Endothelial cell of umbilical vein (primary cell): ENCODE measurements at regions not wholly inside any gene's neighbourhood (a gene's known extent, or its start where the extent isn't known, plus 50 kb on each side); places are given as distances from the start of the nearest gene placed in this dataset.

Source experiments
- BruUV-seq: library from RNA; stranded (reverse); fragments of 400-500 nt; replicated peaks from 2 replicates; lab custom pipeline; 2021; lab: Mats Ljungman, UMichigan
- CTCF ChIA-PET: fragments of 300-600, 350-600 bp; sonication (Branson Sonifier 250); formaldehyde crosslinking; loops from one replicate; lab custom pipeline; 2021; ENCODE audit warnings: antibody characterized with exemption, inconsistent platforms; lab: Charles Lee
- POLR2A ChIA-PET: fragments of 300-600, 350-600 bp; sonication (Branson Sonifier 250); formaldehyde crosslinking; loops from one replicate; lab custom pipeline; 2021; ENCODE audit warnings: antibody characterized with exemption, inconsistent platforms; lab: Charles Lee
- DNase-seq: peaks from one replicate; pipeline ENCODE4 v3.0.0-alpha.2; 2011; ENCODE audit warnings: low read depth, low spot score
- FAIRE-seq: peaks from 2 replicates; lab custom pipeline; 2011; peaks lifted over from hg19 to GRCh38; lab: Jason Lieb, UNC
- H2AFZ ChIP-seq: 2 replicates; pipeline ENCODE4 v1.6.0; 2012; ENCODE audit warnings: low read depth, low read length, control low read depth, inconsistent platforms
- H3K27ac ChIP-seq: 2 replicates; pipeline ENCODE4 v1.5.1; 2011; ENCODE audit warnings: low read depth, mild to moderate bottlenecking, control low read depth, low read length, moderate library complexity; ENCODE audit not compliant: insufficient read depth
- H3K27me3 ChIP-seq, 2 experiments: 2 replicates each; pipeline versions ENCODE4 v1.6.0 to v1.6.1; 2011; ENCODE audit warnings: low read length in 2 of 2, mixed read lengths in 1 of 2; ENCODE audit not compliant: control insufficient read depth in 2 of 2, insufficient read depth in 2 of 2
- H3K36me3 ChIP-seq, 2 experiments: 2 replicates in 1 of 2; 3 replicates in 1 of 2; pipeline ENCODE4 v1.5.1; 2011; ENCODE audit warnings: low read length in 2 of 2, mild to moderate bottlenecking in 1 of 2, moderate library complexity in 1 of 2; ENCODE audit not compliant: control insufficient read depth in 2 of 2, insufficient read depth in 2 of 2; ENCODE audit errors: extremely low read depth in 1 of 2
- H3K4me1 ChIP-seq: 3 replicates; pipeline ENCODE4 v1.5.1; 2011; ENCODE audit warnings: mild to moderate bottlenecking, low read length; ENCODE audit not compliant: control insufficient read depth, insufficient read depth; ENCODE audit errors: extremely low read depth
- H3K4me2 ChIP-seq: 2 replicates; pipeline ENCODE4 v1.6.1; 2011; ENCODE audit warnings: low read length, control low read depth, mixed read lengths; ENCODE audit not compliant: insufficient read depth
- H3K4me3 ChIP-seq, 3 experiments: fragments of 200-600 bp in 1 of 3; sonication (generic), shearing (Covaris generic) in 1 of 3; replicated peaks in 1 of 3; 2 replicates each; pipeline ENCODE4 v1.5.1; 2011 to 2016; ENCODE audit warnings: control low read depth in 3 of 3, low read length in 3 of 3, mild to moderate bottlenecking in 2 of 3, inconsistent platforms in 1 of 3, low read depth in 1 of 3, moderate library complexity in 1 of 3; ENCODE audit not compliant: insufficient read depth in 1 of 3
- H3K79me2 ChIP-seq: 2 replicates; pipeline ENCODE4 v1.6.0; 2012; ENCODE audit warnings: low read length, inconsistent platforms; ENCODE audit not compliant: control insufficient read depth, insufficient read depth
- H3K9ac ChIP-seq: replicated peaks from 2 replicates; pipeline ENCODE3; 2011; ENCODE audit warnings: low read length, control low read depth; ENCODE audit not compliant: insufficient read depth; ENCODE audit errors: extremely low read depth
- H3K9me1 ChIP-seq: replicated peaks from 3 replicates; pipeline ENCODE4 v1.6.0; 2011; ENCODE audit warnings: mild to moderate bottlenecking, low read length; ENCODE audit not compliant: control insufficient read depth, insufficient read depth; ENCODE audit errors: extremely low read depth
- H3K9me3 ChIP-seq: replicated peaks from 2 replicates; pipeline ENCODE4 v1.5.1; 2012; ENCODE audit warnings: low read length, inconsistent platforms; ENCODE audit not compliant: control insufficient read depth, insufficient read depth
- H4K20me1 ChIP-seq: replicated peaks from 2 replicates; pipeline ENCODE3; 2011; ENCODE audit warnings: mild to moderate bottlenecking, low read length; ENCODE audit not compliant: control insufficient read depth, insufficient read depth; ENCODE audit errors: extremely low read depth
- EZH2 ChIP-seq: IDR thresholded peaks from 2 replicates; pipeline ENCODE4 v1.6.1; 2012; ENCODE audit warnings: borderline replicate concordance, low read depth, mild to moderate bottlenecking, moderate library complexity, low read length, inconsistent platforms; ENCODE audit not compliant: severe bottlenecking
- FOS ChIP-seq: IDR thresholded peaks from 2 replicates; pipeline ENCODE4 v1.6.1; 2011; ENCODE audit warnings: mild to moderate bottlenecking, low read length, moderate library complexity, borderline replicate concordance; ENCODE audit not compliant: insufficient read depth
- JUN ChIP-seq: IDR thresholded peaks from 2 replicates; pipeline ENCODE4 v1.6.1; 2011; ENCODE audit warnings: borderline replicate concordance, low read depth; ENCODE audit not compliant: insufficient read length, insufficient read depth
- MYC ChIP-seq: IDR thresholded peaks from one replicate; pipeline ENCODE4 v1.6.1; 2011; ENCODE audit warnings: mild to moderate bottlenecking, low read depth, low read length
- POLR2A ChIP-seq: IDR thresholded peaks from 2 replicates; pipeline ENCODE4 v1.6.1; 2012; ENCODE audit warnings: low read depth, mild to moderate bottlenecking, control low read depth, low read length
- POLR2AphosphoS5 ChIP-seq: IDR thresholded peaks from 2 replicates; pipeline ENCODE4 v1.6.1; 2012; ENCODE audit warnings: low read depth, mild to moderate bottlenecking, control low read depth, low read length, moderate library complexity; ENCODE audit not compliant: insufficient read depth
- dilution Hi-C: fragments of 300-500 bp; cut with MboI; formaldehyde crosslinking; loops from one replicate; pipeline ENCODE4 v1.15.0; 2019; ENCODE audit warnings: low sequenced_read_pairs; ENCODE audit not compliant: extremely low pct_ligation_motif_present
- intact Hi-C: fragments of 100-400 bp; cut with micrococcal nuclease; formaldehyde crosslinking; loops from one replicate; pipeline ENCODE4 v1.10.0; 2022
- TF ChIP-seq, protein P1 (sequence below): IDR thresholded peaks from 2 replicates; pipeline ENCODE4 v1.6.1; 2011; ENCODE audit not compliant: insufficient read depth, insufficient read length
- TF ChIP-seq, protein P2 (sequence below), 2 donors: IDR thresholded peaks; 1 replicate in 1 of 2; 2 replicates in 1 of 2; pipeline ENCODE4 v1.5.1; 2011; ENCODE audit warnings: low read length in 2 of 2, mild to moderate bottlenecking in 2 of 2, moderate library complexity in 2 of 2, control low read depth in 1 of 2, inconsistent platforms in 1 of 2, low read depth in 1 of 2; ENCODE audit not compliant: insufficient read depth in 1 of 2; ENCODE audit errors: extremely low read depth in 1 of 2

DNA sequence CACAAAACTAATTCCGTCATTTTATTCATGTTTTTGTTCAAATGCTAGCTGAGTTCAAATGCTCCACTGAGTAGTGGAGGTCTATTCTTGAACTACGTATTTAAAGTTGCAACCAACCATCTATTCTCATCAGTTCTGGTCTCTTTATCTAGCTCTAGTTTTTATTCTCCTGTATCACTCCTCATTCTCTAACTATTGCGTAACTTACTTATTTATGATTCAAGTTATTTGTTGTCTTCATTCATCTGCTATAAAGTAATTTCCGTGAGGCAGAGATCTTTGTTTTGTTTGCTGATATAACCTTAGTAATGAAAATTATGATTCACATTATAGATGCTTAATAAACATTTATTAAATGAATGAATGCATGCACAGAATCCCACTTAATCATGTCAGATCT is 221.6 kb upstream of the ASCC3 start:
- intact Hi-C loops: no loop called here
- CTCF ChIA-PET: no interaction called here

More for the DNA sequence above, 221.6 kb upstream of the ASCC3 start:
- Histone ChIP-seq H3K9me1 (no peaks in the 10 kb centered on the region), H3K9me3 (no peaks in the 10 kb centered on the region), H3K79me2 (no peaks in the 10 kb centered on the region), H4K20me1 (no peaks in the 10 kb centered on the region), H3K9ac (no peak overlapping the region), H3K4me2 (no peak overlapping the region), H3K4me1 (no peaks in the 10 kb centered on the region), H3K27me3 (no peaks in the 10 kb centered on the region), H3K36me3 (no peaks in the 10 kb centered on the region), H3K4me3 (no peak overlapping the region), H2AFZ (no peak overlapping the region), H3K27ac (no peak overlapping the region)
- no peak for FAIRE-seq
- DNase-seq: no peak
- POLR2A ChIA-PET: no interaction called here
- BruUV-seq: no TSS peak
- no peak for TF ChIP-seq POLR2AphosphoS5
- TF ChIP-seq MYC: no peak
- TF ChIP-seq FOS: no peak
- TF ChIP-seq, protein P1, sequence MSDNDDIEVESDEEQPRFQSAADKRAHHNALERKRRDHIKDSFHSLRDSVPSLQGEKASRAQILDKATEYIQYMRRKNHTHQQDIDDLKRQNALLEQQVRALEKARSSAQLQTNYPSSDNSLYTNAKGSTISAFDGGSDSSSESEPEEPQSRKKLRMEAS: no peak
- TF ChIP-seq JUN: no peak
- no peak for TF ChIP-seq EZH2
- TF ChIP-seq, protein P2, sequence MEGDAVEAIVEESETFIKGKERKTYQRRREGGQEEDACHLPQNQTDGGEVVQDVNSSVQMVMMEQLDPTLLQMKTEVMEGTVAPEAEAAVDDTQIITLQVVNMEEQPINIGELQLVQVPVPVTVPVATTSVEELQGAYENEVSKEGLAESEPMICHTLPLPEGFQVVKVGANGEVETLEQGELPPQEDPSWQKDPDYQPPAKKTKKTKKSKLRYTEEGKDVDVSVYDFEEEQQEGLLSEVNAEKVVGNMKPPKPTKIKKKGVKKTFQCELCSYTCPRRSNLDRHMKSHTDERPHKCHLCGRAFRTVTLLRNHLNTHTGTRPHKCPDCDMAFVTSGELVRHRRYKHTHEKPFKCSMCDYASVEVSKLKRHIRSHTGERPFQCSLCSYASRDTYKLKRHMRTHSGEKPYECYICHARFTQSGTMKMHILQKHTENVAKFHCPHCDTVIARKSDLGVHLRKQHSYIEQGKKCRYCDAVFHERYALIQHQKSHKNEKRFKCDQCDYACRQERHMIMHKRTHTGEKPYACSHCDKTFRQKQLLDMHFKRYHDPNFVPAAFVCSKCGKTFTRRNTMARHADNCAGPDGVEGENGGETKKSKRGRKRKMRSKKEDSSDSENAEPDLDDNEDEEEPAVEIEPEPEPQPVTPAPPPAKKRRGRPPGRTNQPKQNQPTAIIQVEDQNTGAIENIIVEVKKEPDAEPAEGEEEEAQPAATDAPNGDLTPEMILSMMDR (IDR thresholded peaks at IDR 0.05; ENCODE audit: extremely low read depth in 1 of 2, insufficient read depth in 1 of 2, low read depth in 1 of 2, low read length in 2 of 2): no peak
- no peak for TF ChIP-seq POLR2A
- dilution Hi-C loops: no loop called here
